ENCODE measurements at regions not wholly inside any gene's neighbourhood (a gene's known extent, or its start where the extent isn't known, plus 50 kb on each side); places are given as distances from the start of the nearest gene placed in this dataset.

GRCh38 chr18:70523792-70524182 lies 234.9 kb downstream of the SOCS6 start:
- TF ChIP-seq SUZ12 (IDR thresholded peaks at IDR 0.05) (no peak), BHLHE40 (IDR thresholded peaks at IDR 0.05; ENCODE audit: borderline replicate concordance) (no peak), ELF4 (IDR thresholded peaks at IDR 0.05) (no peak), ARNT (IDR thresholded peaks at IDR 0.05) (no peak), FOXM1 (IDR thresholded peaks at IDR 0.05; ENCODE audit: borderline replicate concordance) (no peak)
- POLR2A ChIA-PET, result no interaction called here
- CTCF ChIA-PET, result no interaction called here
- no peak for DNase-seq (ENCODE audit: extremely low spot score)

- ChIA-PET POLR2A (no interaction called here), CTCF (no interaction called here)
- peak; percentile 54 for DNase-seq (ENCODE audit: extremely low spot score)
- TF ChIP-seq PKNOX1 (IDR thresholded peaks at IDR 0.05) (peak; percentile 54), FOXA1 (IDR thresholded peaks at IDR 0.05) (peak; percentile 77), CTBP1 (IDR thresholded peaks at IDR 0.05; ENCODE audit: borderline replicate concordance) (peak; percentile 55; the same call in 1 of the 2 replicates), L3MBTL2 (conservative IDR thresholded peaks at IDR 0.05) (no peak), ARNT (IDR thresholded peaks at IDR 0.05) (no peak)
These were observed 234.4 kb downstream of the SOCS6 start for GRCh38 chr18:70523035-70523791.

GRCh38 chr18:70522183-70522680 lies 233.4 kb downstream of the SOCS6 start:
- CTCF ChIA-PET, result no interaction called here

GRCh38 chr18:70520867-70521266 lies 232.0 kb downstream of the SOCS6 start:
- no peak for DNase-seq (ENCODE audit: extremely low spot score)
- ChIA-PET CTCF (no interaction called here), POLR2A (no interaction called here)
- no peak for TF ChIP-seq FOXA1 (IDR thresholded peaks at IDR 0.05)
- TF ChIP-seq CTBP1 (IDR thresholded peaks at IDR 0.05; ENCODE audit: borderline replicate concordance), result no peak
- no peak for TF ChIP-seq PKNOX1 (IDR thresholded peaks at IDR 0.05)
- no peak for TF ChIP-seq HDGF (IDR thresholded peaks at IDR 0.05; ENCODE audit: borderline replicate concordance)
- no peak for TF ChIP-seq BHLHE40 (IDR thresholded peaks at IDR 0.05; ENCODE audit: borderline replicate concordance)
- TF ChIP-seq SP1 (IDR thresholded peaks at IDR 0.05), result no peak
- no peak for TF ChIP-seq LEF1 (IDR thresholded peaks at IDR 0.05; ENCODE audit: borderline replicate concordance)
- TF ChIP-seq ELF4 (IDR thresholded peaks at IDR 0.05), result no peak
- TF ChIP-seq TARDBP (IDR thresholded peaks at IDR 0.05), result no peak
- no peak for TF ChIP-seq ZNF384 (IDR thresholded peaks at IDR 0.05)
- no peak for TF ChIP-seq SUZ12 (IDR thresholded peaks at IDR 0.05)
- TF ChIP-seq L3MBTL2 (conservative IDR thresholded peaks at IDR 0.05), result no peak
- no peak for TF ChIP-seq FOXM1 (IDR thresholded peaks at IDR 0.05; ENCODE audit: borderline replicate concordance)
- no peak for TF ChIP-seq FOXK2 (IDR thresholded peaks at IDR 0.05)
- no peak for TF ChIP-seq ARNT (IDR thresholded peaks at IDR 0.05)
- TF ChIP-seq NFRKB (IDR thresholded peaks at IDR 0.05), result no peak

More at GRCh38 chr18:70522183-70522680, 233.4 kb downstream of the SOCS6 start:
- TF ChIP-seq L3MBTL2 (conservative IDR thresholded peaks at IDR 0.05) (no peak), BHLHE40 (IDR thresholded peaks at IDR 0.05; ENCODE audit: borderline replicate concordance) (no peak), FOXA1 (IDR thresholded peaks at IDR 0.05) (no peak), LEF1 (IDR thresholded peaks at IDR 0.05; ENCODE audit: borderline replicate concordance) (no peak), CTBP1 (IDR thresholded peaks at IDR 0.05; ENCODE audit: borderline replicate concordance) (no peak), ZNF384 (IDR thresholded peaks at IDR 0.05) (no peak), NFRKB (IDR thresholded peaks at IDR 0.05) (no peak), ELF4 (IDR thresholded peaks at IDR 0.05) (no peak), SUZ12 (IDR thresholded peaks at IDR 0.05) (no peak), TARDBP (IDR thresholded peaks at IDR 0.05) (no peak), HDGF (IDR thresholded peaks at IDR 0.05; ENCODE audit: borderline replicate concordance) (no peak), FOXM1 (IDR thresholded peaks at IDR 0.05; ENCODE audit: borderline replicate concordance) (no peak), ARNT (IDR thresholded peaks at IDR 0.05) (no peak), SP1 (IDR thresholded peaks at IDR 0.05) (no peak), FOXK2 (IDR thresholded peaks at IDR 0.05) (no peak)
- no peak for DNase-seq (ENCODE audit: extremely low spot score)
- POLR2A ChIA-PET, result no interaction called here

- ChIA-PET CTCF (no interaction called here), POLR2A (no interaction called here)
- no peak for TF ChIP-seq TARDBP (IDR thresholded peaks at IDR 0.05)
- TF ChIP-seq CTBP1 (IDR thresholded peaks at IDR 0.05; ENCODE audit: borderline replicate concordance), result no peak
- TF ChIP-seq LEF1 (IDR thresholded peaks at IDR 0.05; ENCODE audit: borderline replicate concordance), result no peak
- no peak for TF ChIP-seq ZNF384 (IDR thresholded peaks at IDR 0.05)
- TF ChIP-seq FOXK2 (IDR thresholded peaks at IDR 0.05), result no peak
- no peak for TF ChIP-seq L3MBTL2 (conservative IDR thresholded peaks at IDR 0.05)
- no peak for TF ChIP-seq SUZ12 (IDR thresholded peaks at IDR 0.05)
- no peak for DNase-seq (ENCODE audit: extremely low spot score)
These were observed 224.8 kb downstream of the SOCS6 start for GRCh38 chr18:70513502-70514171.

- no peak for DNase-seq (ENCODE audit: extremely low spot score)
- TF ChIP-seq ARNT (IDR thresholded peaks at IDR 0.05) (no peak), BHLHE40 (IDR thresholded peaks at IDR 0.05; ENCODE audit: borderline replicate concordance) (no peak), LEF1 (IDR thresholded peaks at IDR 0.05; ENCODE audit: borderline replicate concordance) (no peak)
- ChIA-PET CTCF (no interaction called here), POLR2A (no interaction called here)
These were observed 219.1 kb downstream of the SOCS6 start for GRCh38 chr18:70507970-70508369.

- TF ChIP-seq LEF1 (IDR thresholded peaks at IDR 0.05; ENCODE audit: borderline replicate concordance), result no peak
- TF ChIP-seq FOXK2 (IDR thresholded peaks at IDR 0.05), result no peak
- TF ChIP-seq ZNF384 (IDR thresholded peaks at IDR 0.05), result no peak
- no peak for TF ChIP-seq FOXA1 (IDR thresholded peaks at IDR 0.05)
- no peak for TF ChIP-seq SP1 (IDR thresholded peaks at IDR 0.05)
- TF ChIP-seq PKNOX1 (IDR thresholded peaks at IDR 0.05), result no peak
- no peak for TF ChIP-seq TARDBP (IDR thresholded peaks at IDR 0.05)
- TF ChIP-seq ELF4 (IDR thresholded peaks at IDR 0.05), result no peak
- no peak for TF ChIP-seq BHLHE40 (IDR thresholded peaks at IDR 0.05; ENCODE audit: borderline replicate concordance)
- no peak for TF ChIP-seq CTBP1 (IDR thresholded peaks at IDR 0.05; ENCODE audit: borderline replicate concordance)
- TF ChIP-seq HDGF (IDR thresholded peaks at IDR 0.05; ENCODE audit: borderline replicate concordance), result no peak
- TF ChIP-seq L3MBTL2 (conservative IDR thresholded peaks at IDR 0.05), result no peak
- no peak for TF ChIP-seq SUZ12 (IDR thresholded peaks at IDR 0.05)
- no peak for TF ChIP-seq NFRKB (IDR thresholded peaks at IDR 0.05)
- no peak for TF ChIP-seq FOXM1 (IDR thresholded peaks at IDR 0.05; ENCODE audit: borderline replicate concordance)
- no peak for TF ChIP-seq ARNT (IDR thresholded peaks at IDR 0.05)
- DNase-seq (ENCODE audit: extremely low spot score), result no peak
- ChIA-PET CTCF (no interaction called here), POLR2A (no interaction called here)
These were observed 217.7 kb downstream of the SOCS6 start for GRCh38 chr18:70506511-70506910.
